HepG2 (cell line): ENCODE measurements at regions not wholly inside any gene's neighbourhood (a gene's known extent, or its start where the extent isn't known, plus 50 kb on each side); places are given as distances from the start of the nearest gene placed in this dataset.

Experiments
- ATAC-seq: fragments of 200-7000 bp; cut with Tn5 transposase; 3 replicates; pipeline ENCODE4 v1.9.1; 2020; ENCODE audit warnings: mild to moderate bottlenecking, moderate library complexity
- BruUV-seq: library from RNA; stranded (reverse); fragments of 400-500 nt; replicated peaks from 2 replicates; lab custom pipeline; 2021; lab: Mats Ljungman, UMichigan
- CTCF ChIA-PET: fragments of 300-600 bp; formaldehyde crosslinking; extraction: SDS; loops from one replicate; lab custom pipeline; 2021; ENCODE audit warnings: low total read pairs, inconsistent platforms, low intra/inter-chr PET ratio; lab: Yijun Ruan, JAX
- POLR2A ChIA-PET: fragments of 350-600 bp; sonication (Branson Sonifier 250); formaldehyde crosslinking; loops from one replicate; lab custom pipeline; 2020; ENCODE audit warnings: antibody characterized with exemption, inconsistent platforms; lab: Yijun Ruan, JAX
- DNase-seq: peaks from one replicate; pipeline ENCODE4 v3.0.0-alpha.2; 2015; ENCODE audit warnings: low spot score
- FAIRE-seq: peaks from 3 replicates; lab custom pipeline; 2011; peaks lifted over from hg19 to GRCh38; lab: Jason Lieb, UNC
- H2AFZ ChIP-seq: one replicate; pipeline ENCODE4 v1.6.1; 2011; ENCODE audit warnings: low read length, inconsistent platforms
- H3K27ac ChIP-seq: fragments of 300-600 bp; 3 replicates; pipeline ENCODE4 v1.8.0; 2011; ENCODE audit warnings: mixed run types, mild to moderate bottlenecking, mixed read lengths, low read length, inconsistent platforms; ENCODE audit not compliant: insufficient read depth; ENCODE audit errors: extremely low read length
- H3K27me3 ChIP-seq, 2 experiments: fragments of 200-600 bp in 1 of 2; 2 replicates in 1 of 2; 3 replicates in 1 of 2; pipeline versions ENCODE4 v1.6.0 to v1.8.0; 2011; ENCODE audit warnings: low read length in 2 of 2, mild to moderate bottlenecking in 2 of 2, moderate library complexity in 2 of 2, inconsistent platforms in 1 of 2; ENCODE audit not compliant: insufficient read depth in 2 of 2, control insufficient read depth in 1 of 2
- H3K36me3 ChIP-seq, 2 experiments: fragments of 200-600 bp in 1 of 2; replicated peaks in 1 of 2; 2 replicates in 1 of 2; 3 replicates in 1 of 2; pipeline versions ENCODE4 v1.5.1 to v1.8.0; 2011; ENCODE audit warnings: low read length in 2 of 2, inconsistent platforms in 1 of 2; ENCODE audit not compliant: insufficient read depth in 2 of 2, control insufficient read depth in 1 of 2
- H3K4me1 ChIP-seq: 2 replicates; pipeline ENCODE4 v1.5.1; 2012; ENCODE audit warnings: low read length, inconsistent platforms; ENCODE audit not compliant: insufficient read depth
- H3K4me2 ChIP-seq: 2 replicates; pipeline ENCODE4 v1.6.0; 2011; ENCODE audit warnings: low read depth, low read length, inconsistent platforms
- H3K4me3 ChIP-seq, 3 experiments: fragments of 200-600 bp in 1 of 3; sonication (generic), shearing (Covaris generic) in 1 of 3; replicated peaks in 1 of 3; 2 replicates each; pipeline ENCODE4 v1.5.1; 2011 to 2016; ENCODE audit warnings: low read length in 3 of 3, inconsistent platforms in 2 of 3, low read depth in 2 of 3, mild to moderate bottlenecking in 2 of 3, control low read depth in 1 of 3, mixed read lengths in 1 of 3; ENCODE audit not compliant: insufficient read depth in 1 of 3
- H3K79me2 ChIP-seq: one replicate; pipeline ENCODE4 v1.6.1; 2011; ENCODE audit warnings: low read length, inconsistent platforms; ENCODE audit not compliant: insufficient read depth
- H3K9ac ChIP-seq: 2 replicates; pipeline ENCODE4 v1.6.0; 2011; ENCODE audit warnings: mild to moderate bottlenecking, low read depth, low read length, inconsistent platforms; ENCODE audit not compliant: insufficient read depth
- H3K9me3 ChIP-seq: 2 replicates; pipeline ENCODE4 v1.5.1; 2012; ENCODE audit warnings: mild to moderate bottlenecking, low read length
- H4K20me1 ChIP-seq: 2 replicates; pipeline ENCODE4 v1.6.0; 2011; ENCODE audit warnings: inconsistent platforms, mild to moderate bottlenecking, low read length, moderate library complexity; ENCODE audit not compliant: insufficient read depth
- FOXA3 ChIP-seq: IDR thresholded peaks from 2 replicates; pipeline ENCODE4 v1.6.1; 2016; ENCODE audit warnings: missing genetic modification reagents, missing compliant biosample characterization
- GMEB1 ChIP-seq: sonication (generic); formaldehyde crosslinking; IDR thresholded peaks from 2 replicates; pipeline ENCODE4 v1.5.1; 2020; ENCODE audit warnings: missing genetic modification reagents, mild to moderate bottlenecking, borderline replicate concordance
- NR2F1 ChIP-seq, 2 experiments: fragments of 450-650 bp in 1 of 2; formaldehyde crosslinking in 1 of 2; IDR thresholded peaks; 2 replicates each; pipeline versions ENCODE4 v1.5.0 to v1.6.1; 2016 to 2020; ENCODE audit warnings: mild to moderate bottlenecking in 1 of 2, missing compliant biosample characterization in 1 of 2, missing genetic modification reagents in 1 of 2, moderate library complexity in 1 of 2
- RAD51 ChIP-seq: fragments of 450-650 bp; IDR thresholded peaks from 2 replicates; pipeline ENCODE4 v1.6.1; 2016; ENCODE audit warnings: borderline replicate concordance
- RBFOX2 ChIP-seq: fragments of 200-400 bp; formaldehyde crosslinking; IDR thresholded peaks from 2 replicates; pipeline ENCODE4 v1.6.1; 2017; ENCODE audit warnings: low read depth, mild to moderate bottlenecking, low read length
- U2AF1 ChIP-seq: fragments of 200-400 bp; formaldehyde crosslinking; optimal IDR thresholded peaks from 2 replicates; pipeline ENCODE3; 2017; ENCODE audit warnings: mild to moderate bottlenecking, low read depth, low read length
- ZFP91 ChIP-seq: sonication (generic); formaldehyde crosslinking; IDR thresholded peaks from 2 replicates; pipeline ENCODE4 v1.9.0; 2022; ENCODE audit warnings: missing genetic modification reagents, mild to moderate bottlenecking, borderline replicate concordance
- ZNF589 ChIP-seq: sonication (generic); formaldehyde crosslinking; conservative IDR thresholded peaks from 2 replicates; pipeline ENCODE4 v1.8.0; 2022; ENCODE audit warnings: mild to moderate bottlenecking, moderate library complexity, missing genetic modification reagents
- ZNF639 ChIP-seq: conservative IDR thresholded peaks from 2 replicates; pipeline ENCODE4 v1.6.1; 2018; ENCODE audit warnings: missing genetic modification reagents
- WGBS: methylation state at CpG from one replicate; pipeline ENCODE4 v1.1.6; 2017; ENCODE audit warnings: low lambda C conversion rate; 5-methylcytosine and 5-hydroxymethylcytosine counted together
- in situ Hi-C: cut with HindIII; loops from 2 replicates; pipeline ENCODE4 v1.10.0; 2017; ENCODE audit warnings: low pct_unique_long_range_greater_than_20kb; ENCODE audit not compliant: extremely low pct_ligation_motif_present
- intact Hi-C: fragments of 100-400 bp; cut with micrococcal nuclease; formaldehyde crosslinking; loops from one replicate; pipeline ENCODE4 v1.10.0; 2022; ENCODE audit not compliant: unreplicated experiment

- FAIRE-seq (no peak), DNase-seq (no peak), ATAC-seq (no peak)
- H3K4me1 ChIP-seq = no peaks in the 10 kb centered on the region
- H3K27me3 ChIP-seq = no peaks in the 10 kb centered on the region
- in situ Hi-C loops = no loop called here
- no peaks in the 10 kb centered on the region for H4K20me1 ChIP-seq
- H2AFZ ChIP-seq = no peak overlapping the region
- H3K36me3 ChIP-seq = no peaks in the 10 kb centered on the region
- no peaks in the 10 kb centered on the region for H3K79me2 ChIP-seq
- H3K9ac ChIP-seq = no peak overlapping the region
- POLR2A ChIA-PET = no interaction called here
- H3K4me3 ChIP-seq = no peak overlapping the region
- WGBS = 11% methylated on average over 3 of the region's 3 CpGs
- no peak overlapping the region for H3K27ac ChIP-seq
- no peak overlapping the region for H3K4me2 ChIP-seq
- intact Hi-C loops = no loop called here
- no peaks in the 10 kb centered on the region for H3K9me3 ChIP-seq
- BruUV-seq = no TSS peak
- TF ChIP-seq U2AF1 (no peak), ZFP91 (CRISPR knock-in tag) (no peak), FOXA3 (CRISPR knock-in tag) (no peak), ZNF639 (CRISPR knock-in tag) (no peak), GMEB1 (no peak), NR2F1 (CRISPR knock-in tag; IDR thresholded peaks at IDR 0.05) (no peak), RBFOX2 (no peak), RAD51 (no peak), ZNF589 (no peak)
- TF ChIP-seq, all 625 proteins: peak for 0
- CTCF ChIA-PET = no interaction called here
These were observed 408.1 kb downstream of the GATA3 start for GRCh38 chr10:8462565-8462964.
